GM19025 (cell line): ENCODE measurements at regions not wholly inside any gene's neighbourhood (a gene's known extent, or its start where the extent isn't known, plus 50 kb on each side); places are given as distances from the start of the nearest gene placed in this dataset.

Source experiments
- ATAC-seq: cut with Tn5 transposase; IDR thresholded peaks from one replicate; pipeline ENCODE4 v1.9.1; 2021; ENCODE audit warnings: mild to moderate bottlenecking, low read depth, moderate library complexity; ENCODE audit not compliant: unreplicated experiment

GRCh38 chr11:130765406-130765805 is 150.9 kb downstream of the SNX19 start:
- ATAC-seq, result no peak

- ATAC-seq, result peak; percentile 75
Measured at GRCh38 chr11:130765951-130766649, 150.2 kb downstream of the SNX19 start.

GRCh38 chr11:130766650-130767565 is 149.4 kb downstream of the SNX19 start:
- ATAC-seq, result no peak

- no peak for ATAC-seq
Measured at GRCh38 chr11:130769782-130770535, 146.3 kb downstream of the SNX19 start.

- no peak for ATAC-seq
Measured at GRCh38 chr11:130771708-130772107, 144.6 kb downstream of the SNX19 start.

GRCh38 chr11:130772266-130773227 is 143.7 kb downstream of the SNX19 start:
- no peak for ATAC-seq

GRCh38 chr11:130773244-130773820 is 142.9 kb downstream of the SNX19 start:
- no peak for ATAC-seq

- ATAC-seq, result no peak
Measured at GRCh38 chr11:130774703-130775102, 141.6 kb downstream of the SNX19 start.

GRCh38 chr11:130775306-130776060 is 140.8 kb downstream of the SNX19 start:
- ATAC-seq, result no peak

- no peak for ATAC-seq
Measured at GRCh38 chr11:130776061-130776419, 140.2 kb downstream of the SNX19 start.

GRCh38 chr11:130778026-130778425 is 138.3 kb downstream of the SNX19 start:
- no peak for ATAC-seq

GRCh38 chr11:130778705-130779104 is 137.6 kb downstream of the SNX19 start:
- ATAC-seq, result no peak

- ATAC-seq, result no peak
Measured at GRCh38 chr11:130779267-130779666, 137.0 kb downstream of the SNX19 start.

GRCh38 chr11:130779943-130780342 is 136.3 kb downstream of the SNX19 start:
- ATAC-seq, result no peak

- ATAC-seq, result no peak
Measured at GRCh38 chr11:130780437-130780836, 135.8 kb downstream of the SNX19 start.

- ATAC-seq, result no peak
Measured at GRCh38 chr11:130781931-130782330, 134.3 kb downstream of the SNX19 start.

- no peak for ATAC-seq
Measured at GRCh38 chr11:130782361-130783222, 133.7 kb downstream of the SNX19 start.

- no peak for ATAC-seq
Measured at GRCh38 chr11:130783323-130783722, 133.0 kb downstream of the SNX19 start.
